ENCODE measurements at regions not wholly inside any gene's neighbourhood (a gene's known extent, or its start where the extent isn't known, plus 50 kb on each side); places are given as distances from the start of the nearest gene placed in this dataset.

DNA sequence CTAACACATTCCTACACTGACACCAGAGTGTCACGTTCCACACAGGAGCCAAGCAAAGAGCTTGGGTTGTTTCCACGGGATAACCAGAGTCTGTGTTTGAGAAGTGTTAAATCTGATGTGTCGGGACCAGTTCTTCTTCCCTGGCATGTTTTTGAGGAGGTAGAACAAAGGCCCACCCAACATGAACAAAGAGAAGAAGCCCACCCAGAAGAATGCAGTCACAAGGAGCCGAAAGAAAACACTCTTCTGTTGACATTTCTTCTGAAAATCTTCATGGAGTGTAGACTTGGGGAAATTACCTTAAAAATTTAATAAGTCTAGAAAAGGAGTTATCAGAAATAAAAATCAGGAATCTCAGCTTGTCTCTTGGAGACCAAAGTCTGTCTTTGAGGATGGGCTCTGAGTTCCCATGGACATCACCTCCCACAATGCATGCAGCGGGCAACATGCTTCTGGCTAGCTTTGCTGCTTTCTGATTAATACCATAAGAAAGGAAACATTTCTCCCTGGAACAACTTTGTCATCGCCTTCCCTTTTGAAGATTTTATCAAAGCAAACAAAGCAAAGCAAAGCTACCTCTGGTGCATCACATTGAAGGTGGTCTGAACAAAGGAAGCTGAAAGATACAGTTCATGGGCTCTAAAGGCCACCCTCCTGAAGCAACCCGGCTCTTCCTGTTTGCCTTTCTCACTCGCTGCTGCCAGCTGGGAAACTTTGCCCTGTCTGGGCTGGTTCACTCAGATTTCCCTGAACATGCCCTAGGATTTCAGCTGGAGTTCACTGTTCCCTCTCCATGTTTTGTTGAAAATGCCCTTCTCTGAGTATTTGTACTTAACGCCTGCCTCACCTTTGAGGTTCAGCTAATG lies 448.1 kb downstream of the KIF16B start:
- TF ChIP-seq CTCF (IDR thresholded peaks at IDR 0.05; ENCODE audit: poor library complexity) = no peak
- TF ChIP-seq EZH2phosphoT487 (IDR thresholded peaks at IDR 0.05; ENCODE audit: low read depth, severe bottlenecking, unreplicated experiment) = no peak
- TF ChIP-seq EZH2 (IDR thresholded peaks at IDR 0.05; ENCODE audit: borderline replicate concordance) = no peak
- no peaks in the 10 kb centered on the region for H3K27me3 ChIP-seq
- H2AFZ ChIP-seq = no peak overlapping the region
- H3K4me3 ChIP-seq = no peak overlapping the region
- H3K4me1 ChIP-seq (ENCODE audit: insufficient read depth) = no peaks in the 10 kb centered on the region
- H4K20me1 ChIP-seq (ENCODE audit: insufficient read depth, poor library complexity, severe bottlenecking) = no peaks in the 10 kb centered on the region
- no peaks in the 10 kb centered on the region for H3K79me2 ChIP-seq
- DNase-seq (ENCODE audit: low spot score) = no peak
- 82% methylated on average over 9 of the region's 9 CpGs for WGBS (ENCODE audit: low lambda C conversion rate, missing lambda C conversion rate)
- no peaks in the 10 kb centered on the region for H3K36me3 ChIP-seq (replicated peaks; ENCODE audit: insufficient read depth, low read depth)
- no peaks in the 10 kb centered on the region for H3K9me2 ChIP-seq (replicated peaks; ENCODE audit: insufficient read depth)
- no peaks in the 10 kb centered on the region for H3K9me3 ChIP-seq (ENCODE audit: low read depth)
- H3K4me2 ChIP-seq = no peak overlapping the region
- H3K27ac ChIP-seq = peak overlapping the region; percentile 41

DNA sequence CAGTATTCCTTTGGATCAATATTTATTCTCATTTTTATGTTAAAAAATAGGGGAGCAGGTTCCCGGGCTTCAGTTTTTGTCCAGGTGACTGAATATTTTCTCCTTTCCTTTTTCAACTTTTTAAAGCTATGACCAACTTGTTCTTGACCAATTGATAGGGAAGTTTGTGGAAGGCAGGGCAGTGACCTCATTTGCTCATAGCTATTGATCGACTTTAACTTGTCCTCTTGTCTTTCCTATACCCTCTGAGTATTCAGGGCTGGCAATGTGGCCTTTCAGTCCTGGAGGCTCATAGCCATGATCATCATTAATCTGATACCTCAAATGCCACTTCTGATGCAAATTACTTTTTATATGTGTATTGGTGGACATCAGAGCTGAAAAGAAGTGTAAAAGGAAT lies 448.8 kb downstream of the KIF16B start:
- 87% methylated on average over 2 of the region's 2 CpGs for WGBS (ENCODE audit: low lambda C conversion rate, missing lambda C conversion rate)
- H3K27ac ChIP-seq = no peak overlapping the region
- H3K27me3 ChIP-seq = no peaks in the 10 kb centered on the region
- TF ChIP-seq CTCF (IDR thresholded peaks at IDR 0.05; ENCODE audit: poor library complexity) = no peak
- no peak for TF ChIP-seq EZH2phosphoT487 (IDR thresholded peaks at IDR 0.05; ENCODE audit: low read depth, severe bottlenecking, unreplicated experiment)
- no peak for TF ChIP-seq EZH2 (IDR thresholded peaks at IDR 0.05; ENCODE audit: borderline replicate concordance)
- no peaks in the 10 kb centered on the region for H3K4me1 ChIP-seq (ENCODE audit: insufficient read depth)
- no peak for DNase-seq (ENCODE audit: low spot score)
- no peak overlapping the region for H3K4me2 ChIP-seq
- no peaks in the 10 kb centered on the region for H3K36me3 ChIP-seq (replicated peaks; ENCODE audit: insufficient read depth, low read depth)
- H4K20me1 ChIP-seq (ENCODE audit: insufficient read depth, poor library complexity, severe bottlenecking) = no peaks in the 10 kb centered on the region
- no peak overlapping the region for H2AFZ ChIP-seq
- no peaks in the 10 kb centered on the region for H3K9me2 ChIP-seq (replicated peaks; ENCODE audit: insufficient read depth)
- H3K4me3 ChIP-seq = no peak overlapping the region
- no peaks in the 10 kb centered on the region for H3K79me2 ChIP-seq
- no peaks in the 10 kb centered on the region for H3K9me3 ChIP-seq (ENCODE audit: low read depth)

GRCh38 chr20:16123623-16124022 lies 449.6 kb downstream of the KIF16B start:
- Histone ChIP-seq H3K27ac (no peak overlapping the region), H3K4me3 (no peak overlapping the region), H3K36me3 (replicated peaks; ENCODE audit: insufficient read depth, low read depth) (no peaks in the 10 kb centered on the region), H4K20me1 (ENCODE audit: insufficient read depth, poor library complexity, severe bottlenecking) (no peaks in the 10 kb centered on the region), H3K79me2 (no peaks in the 10 kb centered on the region), H3K9me3 (ENCODE audit: low read depth) (no peaks in the 10 kb centered on the region), H3K4me1 (ENCODE audit: insufficient read depth) (no peaks in the 10 kb centered on the region), H3K9me2 (replicated peaks; ENCODE audit: insufficient read depth) (no peaks in the 10 kb centered on the region), H3K27me3 (no peaks in the 10 kb centered on the region), H2AFZ (no peak overlapping the region), H3K4me2 (no peak overlapping the region)
- TF ChIP-seq CTCF (IDR thresholded peaks at IDR 0.05; ENCODE audit: poor library complexity) = no peak
- TF ChIP-seq EZH2 (IDR thresholded peaks at IDR 0.05; ENCODE audit: borderline replicate concordance) = no peak
- TF ChIP-seq EZH2phosphoT487 (IDR thresholded peaks at IDR 0.05; ENCODE audit: low read depth, severe bottlenecking, unreplicated experiment) = no peak
- no peak for DNase-seq (ENCODE audit: low spot score)
